NCI-H446 (cell line): ENCODE measurements at regions not wholly inside any gene's neighbourhood (a gene's known extent, or its start where the extent isn't known, plus 50 kb on each side); places are given as distances from the start of the nearest gene placed in this dataset.
"Not testable (repeated sequence)": the region's sequence is repeated elsewhere in the genome, so short reads cannot be mapped to it uniquely, and the experiment has no call there.

Experiments used
- DNase-seq, 2 experiments: peaks; one replicate each; lab custom pipeline; 2025; lab: John Stamatoyannopoulos, UW

DNA sequence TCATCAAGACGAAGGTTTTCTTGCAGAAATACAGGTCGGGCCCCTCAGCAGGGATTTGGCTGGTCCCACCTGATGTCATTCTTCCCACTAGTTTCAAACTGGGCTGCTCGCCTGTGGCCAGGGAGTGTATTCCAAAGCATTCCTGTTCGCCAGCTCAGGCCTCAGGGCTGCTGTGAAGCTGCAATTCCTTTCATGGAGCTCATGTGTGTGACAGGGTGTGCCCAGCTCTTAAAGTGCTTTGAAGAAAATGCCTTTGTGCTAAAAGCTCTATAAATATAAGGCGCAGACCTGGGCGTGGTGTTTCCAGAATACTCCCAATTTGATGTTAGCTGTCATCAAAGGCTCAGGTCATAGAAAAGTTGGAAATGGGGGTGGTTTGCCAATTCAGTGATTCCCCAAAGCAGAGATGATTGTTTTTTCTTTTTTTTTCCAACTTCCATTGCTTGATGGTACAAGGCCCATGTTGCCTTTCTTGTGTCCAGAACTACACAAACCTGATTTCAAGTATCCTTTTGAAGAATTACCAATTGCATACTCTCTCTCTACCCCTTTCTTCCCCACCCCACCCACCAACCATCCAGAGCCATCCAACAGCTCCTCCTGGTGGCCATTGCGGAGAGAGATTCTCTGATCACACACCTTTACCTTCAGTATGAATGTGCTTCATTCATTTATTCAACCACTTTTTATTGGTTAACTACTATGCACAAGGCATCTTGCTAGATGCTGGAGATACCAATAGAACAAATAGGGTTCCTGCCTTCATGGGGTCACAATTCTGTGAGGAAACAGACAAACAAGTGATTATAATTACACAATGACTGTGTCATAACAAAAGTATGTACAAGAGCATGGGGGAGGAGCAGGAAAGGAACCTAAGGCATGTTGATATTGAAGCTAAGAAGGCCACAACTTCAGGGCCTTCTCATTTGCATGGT lies 297.3 kb upstream of the LYZL1 start:
- no peak for DNase-seq

DNA sequence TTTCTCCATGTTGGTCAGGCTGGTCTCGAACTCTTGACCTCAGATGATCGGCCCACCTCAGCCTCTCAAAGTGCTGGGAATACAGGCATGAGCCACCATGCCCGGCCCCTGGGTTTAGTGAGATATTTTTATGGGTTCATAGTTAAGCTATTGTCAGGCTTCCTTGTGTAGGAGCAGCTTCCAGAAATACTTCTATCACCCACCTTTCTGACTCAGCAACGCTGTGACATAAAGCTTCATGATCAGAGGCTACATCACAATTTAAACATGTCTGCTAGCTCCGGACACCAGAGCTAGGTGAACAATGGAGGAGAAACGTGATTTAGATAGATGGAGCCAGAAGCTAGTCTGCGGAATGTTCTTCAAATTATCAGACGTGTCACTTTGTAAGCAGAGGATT lies 295.8 kb upstream of the LYZL1 start:
- DNase-seq = no peak

DNA sequence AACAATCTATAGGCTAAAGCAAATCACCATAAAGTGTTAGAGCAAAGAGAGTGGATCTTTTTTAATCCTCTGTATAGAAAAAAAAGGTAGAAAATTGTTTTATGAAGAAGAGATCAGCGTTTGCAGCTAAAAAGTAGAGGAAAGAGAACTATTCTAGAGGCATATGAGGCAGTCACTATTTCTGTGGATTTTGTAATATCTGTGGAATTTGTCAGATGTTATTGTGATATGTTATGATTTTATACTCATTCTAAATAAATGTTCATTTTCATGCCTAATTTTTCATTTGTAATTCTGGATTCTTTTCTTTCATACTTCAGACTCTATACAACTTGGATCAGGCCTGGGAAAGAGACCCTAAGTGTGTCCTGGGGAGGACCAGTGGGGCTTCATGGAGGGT lies 295.0 kb upstream of the LYZL1 start:
- no peak for DNase-seq

- DNase-seq = not testable (repeated sequence)
These were observed 294.1 kb upstream of the LYZL1 start for GRCh38 chr10:28994802-28995201.

DNA sequence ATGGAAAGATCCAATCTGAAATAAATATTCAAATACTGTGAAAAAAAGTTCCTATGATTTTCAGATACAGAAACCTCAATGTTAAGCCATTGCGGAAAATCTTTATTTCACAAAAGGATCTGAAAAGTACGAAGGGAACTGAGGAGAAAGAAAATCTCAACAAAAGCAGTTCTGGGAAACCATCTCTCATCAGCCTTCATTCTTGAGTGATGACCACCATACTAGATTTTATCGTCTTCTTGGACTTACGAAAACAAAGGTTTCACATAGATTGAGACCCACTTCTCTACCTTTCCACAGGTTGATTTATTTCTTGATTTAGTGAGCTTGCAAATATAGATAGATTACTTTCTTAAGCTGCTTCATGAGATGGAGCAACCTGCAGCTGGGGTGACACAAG lies 293.4 kb upstream of the LYZL1 start:
- no peak for DNase-seq

DNA sequence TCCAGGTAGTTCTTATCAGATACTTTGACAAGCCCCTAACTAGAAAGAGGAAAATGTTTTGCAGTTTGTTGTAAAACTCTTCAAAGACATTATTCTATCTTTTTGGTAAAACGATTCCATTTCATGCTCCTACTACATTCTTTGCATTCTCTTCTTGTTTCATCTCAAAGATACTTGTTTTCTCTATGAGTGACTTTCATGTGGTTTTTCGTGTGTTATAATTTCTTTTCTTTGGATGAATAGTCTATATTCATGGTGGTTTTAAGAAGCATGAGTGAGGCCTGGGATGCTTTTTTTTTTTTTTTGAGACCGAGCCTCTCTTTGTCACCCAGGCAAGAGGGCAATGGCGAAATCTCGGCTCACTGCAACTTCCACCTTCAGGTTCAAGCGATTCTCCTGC lies 292.5 kb upstream of the LYZL1 start:
- DNase-seq = no peak

GRCh38 chr10:28996947-28997551 lies 291.8 kb upstream of the LYZL1 start:
- DNase-seq = no peak

DNA sequence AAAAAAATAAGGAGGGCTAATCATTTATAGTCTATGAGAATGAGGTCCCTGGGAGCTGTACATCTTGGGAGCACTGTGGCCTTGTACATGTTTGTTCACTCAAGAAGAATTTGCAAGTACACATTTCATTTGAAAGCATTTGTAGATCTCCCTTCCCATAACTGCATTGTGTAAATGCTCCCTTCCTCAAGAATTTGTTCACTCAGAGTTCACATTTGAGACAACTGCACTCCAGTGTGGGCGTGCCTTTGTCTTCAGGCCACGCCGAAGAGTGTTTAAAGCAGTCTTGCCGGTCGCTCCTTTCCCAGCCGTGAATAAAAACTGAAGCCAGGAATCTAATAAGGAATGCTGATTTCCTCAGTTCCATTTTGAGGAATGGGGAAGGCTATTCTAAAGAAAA lies 291.1 kb upstream of the LYZL1 start:
- no peak for DNase-seq

DNA sequence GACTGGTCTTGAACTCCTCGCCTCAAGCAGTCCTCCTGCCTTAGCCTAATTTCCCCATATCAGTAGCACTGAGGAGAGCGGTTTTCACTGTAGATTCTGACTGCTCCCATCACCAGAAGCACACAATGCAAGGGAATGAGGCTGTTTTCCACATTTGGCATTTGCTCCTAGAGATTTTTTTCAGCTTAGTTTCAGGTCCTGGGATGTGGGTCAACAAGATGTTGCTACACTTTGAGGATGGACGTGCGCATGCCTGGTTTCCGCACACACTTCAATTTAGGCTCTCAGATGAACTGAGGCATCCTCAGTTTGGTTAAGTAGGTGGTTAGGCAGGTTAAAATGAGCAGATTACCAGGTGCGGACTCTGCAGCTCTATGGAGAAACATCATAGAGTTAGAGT lies 287.1 kb upstream of the LYZL1 start:
- no peak for DNase-seq

DNA sequence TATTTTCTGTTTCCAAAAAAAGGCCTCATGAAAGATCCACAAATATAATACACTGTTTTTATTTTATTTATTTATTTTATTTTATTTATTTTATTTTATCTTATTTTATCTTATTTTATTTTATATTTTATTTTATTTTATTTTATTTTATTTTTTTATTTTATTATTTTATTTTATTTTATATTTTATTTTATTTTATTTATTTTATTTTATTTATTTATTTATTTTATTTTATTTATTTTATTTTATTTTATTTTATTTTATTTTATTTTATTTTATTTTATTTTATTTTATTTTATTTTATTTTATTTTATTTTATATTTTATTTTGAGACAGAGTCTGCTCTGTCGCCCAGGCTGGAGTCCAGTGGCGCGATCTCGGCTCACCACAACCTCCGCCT lies 285.9 kb upstream of the LYZL1 start:
- DNase-seq = not testable (repeated sequence)

DNA sequence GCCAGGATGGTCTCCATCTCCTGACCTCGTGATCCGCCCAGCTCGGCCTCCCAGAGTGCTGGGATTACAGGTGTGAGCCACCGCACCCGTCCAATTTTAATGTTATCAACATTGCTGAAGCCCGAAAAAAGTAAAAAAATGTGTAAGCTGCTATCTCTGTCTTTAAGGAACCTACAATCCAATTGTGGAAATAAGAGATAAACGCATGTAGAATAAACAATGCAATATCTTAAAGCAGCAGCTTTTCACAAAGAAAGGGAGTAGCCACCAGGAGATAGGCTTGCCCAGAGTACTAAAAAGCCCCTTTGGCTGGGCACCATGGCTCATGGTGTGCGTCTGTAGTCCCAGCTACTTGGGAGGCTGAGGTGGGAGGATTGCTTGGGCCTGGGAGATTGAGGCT lies 282.9 kb upstream of the LYZL1 start:
- DNase-seq = no peak

DNA sequence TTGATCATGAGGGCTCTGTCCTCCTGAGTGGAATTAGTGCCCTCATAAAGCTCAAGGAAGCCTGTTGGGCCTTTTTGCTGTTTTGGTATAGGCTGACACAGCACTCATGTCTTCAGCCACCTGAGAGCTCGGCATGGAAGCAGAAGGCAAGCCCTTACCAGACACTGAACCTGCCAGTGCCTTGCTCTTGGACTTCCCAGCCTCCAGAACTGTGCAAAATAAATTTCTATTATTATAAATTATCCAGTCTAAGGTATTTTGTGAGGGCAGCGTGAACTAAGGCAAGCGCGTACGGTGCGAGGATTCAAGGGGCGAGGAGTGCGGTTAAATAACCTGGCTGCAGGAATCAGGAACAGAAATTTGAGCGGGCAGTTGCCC lies 281.5 kb upstream of the LYZL1 start:
- DNase-seq = no peak

GRCh38 chr10:29007748-29008610 lies 280.9 kb upstream of the LYZL1 start:
- no peak for DNase-seq

- DNase-seq = no peak
These were observed 279.4 kb upstream of the LYZL1 start for GRCh38 chr10:29009464-29009863.

- no peak for DNase-seq
These were observed 277.4 kb upstream of the LYZL1 start for GRCh38 chr10:29011516-29011915.

GRCh38 chr10:29012926-29013554 lies 275.8 kb upstream of the LYZL1 start:
- DNase-seq = no peak

- DNase-seq = no peak
These were observed 267.3 kb upstream of the LYZL1 start for GRCh38 chr10:29021591-29021990.

GRCh38 chr10:29022513-29022912 lies 266.4 kb upstream of the LYZL1 start:
- no peak for DNase-seq

DNA sequence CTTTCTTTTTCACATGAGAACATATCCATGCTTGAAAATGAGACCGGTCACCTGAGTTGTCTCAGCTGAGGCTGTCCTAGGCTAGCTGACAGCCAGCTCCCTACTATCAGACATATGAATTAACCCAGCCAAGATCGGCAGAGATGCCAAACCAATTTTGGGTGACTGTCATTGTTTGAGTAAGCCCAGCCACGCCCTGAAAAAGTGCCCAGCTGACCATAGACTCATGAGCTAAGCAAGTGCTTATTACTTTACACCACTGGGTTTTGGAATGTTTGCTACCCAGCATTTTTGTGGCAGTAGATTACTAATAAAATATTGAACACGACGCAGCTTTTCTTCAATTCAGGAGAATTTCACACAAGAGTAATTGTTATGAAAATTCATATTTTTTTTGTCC lies 265.2 kb upstream of the LYZL1 start:
- DNase-seq = no peak

- no peak for DNase-seq
These were observed 262.6 kb upstream of the LYZL1 start for GRCh38 chr10:29026065-29026797.

GRCh38 chr10:29026802-29027580 lies 261.9 kb upstream of the LYZL1 start:
- DNase-seq = no peak
